ENCODE measurements at regions not wholly inside any gene's neighbourhood (a gene's known extent, or its start where the extent isn't known, plus 50 kb on each side); places are given as distances from the start of the nearest gene placed in this dataset.

GRCh38 chr5:52735139-52735538 lies 52.6 kb upstream of the ITGA1 start:
- no peak overlapping the region for H3K4me2 ChIP-seq (ENCODE audit: low read depth, low read length, poor library complexity, severe bottlenecking)
- H3K4me1 ChIP-seq (ENCODE audit: insufficient read depth, low read length, poor library complexity, severe bottlenecking): peaks cover 48% of the 10 kb centered on the region
- H3K79me2 ChIP-seq (ENCODE audit: insufficient read depth, low read length): no peaks in the 10 kb centered on the region
- H3K9me2 ChIP-seq (replicated peaks; ENCODE audit: low read depth, low read length): no peaks in the 10 kb centered on the region
- no peak overlapping the region for H2AFZ ChIP-seq (ENCODE audit: low read length)
- H3K4me3 ChIP-seq (ENCODE audit: low read length, poor library complexity, severe bottlenecking): no peak overlapping the region
- no peak overlapping the region for H3K9ac ChIP-seq (ENCODE audit: low read depth, low read length, poor library complexity, severe bottlenecking)
- H4K20me1 ChIP-seq (ENCODE audit: insufficient read depth, low read length, poor library complexity, severe bottlenecking): no peaks in the 10 kb centered on the region
- peaks cover 14% of the 10 kb centered on the region; the same call in 1 of the 2 replicates for H3K9me3 ChIP-seq (ENCODE audit: insufficient read depth, low read depth, low read length)
- peaks cover 21% of the 10 kb centered on the region for H3F3A ChIP-seq (ENCODE audit: low read depth)
- TF ChIP-seq CTCF (conservative IDR thresholded peaks at IDR 0.05; ENCODE audit: low read length) (no peak), EZH2phosphoT487 (IDR thresholded peaks at IDR 0.05; ENCODE audit: borderline replicate concordance) (no peak)
- H3K36me3 ChIP-seq (ENCODE audit: insufficient read depth, low read length): no peaks in the 10 kb centered on the region
- no peaks in the 10 kb centered on the region for H3K27me3 ChIP-seq (ENCODE audit: insufficient read depth, low read length, poor library complexity, severe bottlenecking)

Measured in Loucy (cell line).